ENCODE measurements at regions not wholly inside any gene's neighbourhood (a gene's known extent, or its start where the extent isn't known, plus 50 kb on each side); places are given as distances from the start of the nearest gene placed in this dataset.
"Not testable (repeated sequence)": the region's sequence is repeated elsewhere in the genome, so short reads cannot be mapped to it uniquely, and the experiment has no call there.

DNA sequence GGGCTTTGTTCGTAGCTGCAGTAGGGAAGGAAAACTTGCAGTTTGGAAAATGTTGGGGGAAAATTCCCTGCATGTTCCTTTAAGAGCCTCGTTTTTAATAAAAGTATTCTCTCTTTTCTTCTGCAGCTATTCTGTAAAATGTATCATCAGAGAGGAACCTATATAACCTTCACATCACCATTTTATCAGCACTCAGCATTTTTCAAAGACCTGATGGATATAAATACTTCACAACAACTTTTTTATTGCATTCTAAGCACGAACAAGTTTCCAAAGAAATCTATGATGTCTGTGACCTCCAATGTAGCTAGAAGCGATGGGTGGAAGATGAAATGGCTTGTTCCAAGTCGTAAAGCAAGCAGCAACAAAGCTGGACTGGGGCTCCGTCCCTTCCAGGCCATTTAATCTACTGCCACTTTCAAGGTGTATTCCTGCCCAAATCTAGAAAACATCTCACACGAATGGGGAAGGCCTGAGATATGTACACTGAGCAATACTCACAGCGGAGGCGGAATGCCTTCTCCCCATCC is 84.0 kb downstream of the NSUN2 start:
- Mint-ChIP-seq H3K27ac (no peak overlapping the region), H3K36me3 (no peaks in the 10 kb centered on the region), H3K27me3 (peaks cover 0 to 27% (median 10%) of the 10 kb centered on the region in 5 donors), H3K9me3 (no peaks in the 10 kb centered on the region), H3K4me1 (no peaks in the 10 kb centered on the region), H3K4me3 (no peak overlapping the region)
- no peak for DNase-seq
- no peak for ATAC-seq
- POLR2A ChIA-PET = no interaction called here

DNA sequence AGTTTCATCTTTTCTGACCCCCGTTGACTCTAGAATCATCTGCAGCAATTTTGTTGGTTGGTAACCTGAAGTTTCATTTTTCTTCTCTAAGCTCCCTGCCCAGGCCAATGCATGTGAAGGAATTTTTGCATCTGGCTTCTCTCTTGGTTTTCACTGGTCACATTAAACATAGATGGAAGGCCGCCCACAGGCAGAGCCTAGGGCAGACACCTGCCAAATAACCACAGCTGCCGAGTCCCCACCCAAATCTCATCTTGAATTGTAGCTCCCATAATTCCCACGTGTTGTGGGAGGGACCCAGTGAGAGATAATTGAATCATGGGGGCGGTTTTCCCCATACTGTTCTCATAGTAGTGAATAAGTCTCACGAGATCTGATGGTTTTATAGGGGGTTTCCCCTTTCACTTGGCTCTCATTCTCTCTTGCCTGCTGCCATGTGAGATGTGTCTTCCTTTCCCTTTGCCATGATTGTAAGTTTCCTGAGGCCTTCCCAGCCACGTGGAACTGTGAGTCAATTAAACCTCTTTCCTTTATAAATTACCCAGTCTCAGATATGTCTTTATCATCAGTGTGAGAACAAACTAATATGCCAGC is 84.8 kb downstream of the NSUN2 start:
- ATAC-seq, POLR2A ChIA-PET, H3K4me3 Mint-ChIP-seq, DNase-seq, H3K4me1 Mint-ChIP-seq, H3K9me3 Mint-ChIP-seq, H3K36me3 Mint-ChIP-seq: not testable (repeated sequence)
- peak overlapping the region in 1 of 10 donors; percentile 16 for H3K27ac Mint-ChIP-seq
- H3K27me3 Mint-ChIP-seq = peaks cover 0 to 24% (median 7%) of the 10 kb centered on the region in 5 donors

DNA sequence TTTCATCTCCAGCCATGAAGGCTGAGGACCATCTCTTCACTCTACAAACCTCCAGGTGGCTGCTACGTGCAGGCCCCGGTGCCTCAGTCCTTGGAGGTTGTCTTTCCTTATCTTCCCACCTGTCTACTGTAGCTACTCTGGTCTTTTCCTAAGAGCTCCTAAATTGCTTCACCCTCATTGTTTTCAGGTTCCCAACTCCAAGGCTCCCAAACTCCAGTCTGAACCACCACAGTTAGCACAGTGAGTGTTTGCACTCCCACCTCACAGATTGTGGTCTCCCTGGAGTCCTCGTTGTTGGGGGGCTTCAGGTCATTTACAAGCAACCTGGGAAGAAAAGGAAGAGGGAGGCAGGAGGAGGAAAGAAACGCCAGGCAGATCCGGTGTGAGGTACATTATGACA is 85.3 kb downstream of the NSUN2 start:
- H3K36me3 Mint-ChIP-seq = no peaks in the 10 kb centered on the region
- POLR2A ChIA-PET = no interaction called here
- peaks cover 0 to 20% (median 7%) of the 10 kb centered on the region in 5 donors for H3K27me3 Mint-ChIP-seq
- no peaks in the 10 kb centered on the region for H3K9me3 Mint-ChIP-seq
- H3K4me1 Mint-ChIP-seq = no peaks in the 10 kb centered on the region
- peak overlapping the region in 1 of 10 donors; percentile 3 for H3K27ac Mint-ChIP-seq
- no peak for ATAC-seq
- H3K4me3 Mint-ChIP-seq = no peak overlapping the region
- no peak for DNase-seq

DNA sequence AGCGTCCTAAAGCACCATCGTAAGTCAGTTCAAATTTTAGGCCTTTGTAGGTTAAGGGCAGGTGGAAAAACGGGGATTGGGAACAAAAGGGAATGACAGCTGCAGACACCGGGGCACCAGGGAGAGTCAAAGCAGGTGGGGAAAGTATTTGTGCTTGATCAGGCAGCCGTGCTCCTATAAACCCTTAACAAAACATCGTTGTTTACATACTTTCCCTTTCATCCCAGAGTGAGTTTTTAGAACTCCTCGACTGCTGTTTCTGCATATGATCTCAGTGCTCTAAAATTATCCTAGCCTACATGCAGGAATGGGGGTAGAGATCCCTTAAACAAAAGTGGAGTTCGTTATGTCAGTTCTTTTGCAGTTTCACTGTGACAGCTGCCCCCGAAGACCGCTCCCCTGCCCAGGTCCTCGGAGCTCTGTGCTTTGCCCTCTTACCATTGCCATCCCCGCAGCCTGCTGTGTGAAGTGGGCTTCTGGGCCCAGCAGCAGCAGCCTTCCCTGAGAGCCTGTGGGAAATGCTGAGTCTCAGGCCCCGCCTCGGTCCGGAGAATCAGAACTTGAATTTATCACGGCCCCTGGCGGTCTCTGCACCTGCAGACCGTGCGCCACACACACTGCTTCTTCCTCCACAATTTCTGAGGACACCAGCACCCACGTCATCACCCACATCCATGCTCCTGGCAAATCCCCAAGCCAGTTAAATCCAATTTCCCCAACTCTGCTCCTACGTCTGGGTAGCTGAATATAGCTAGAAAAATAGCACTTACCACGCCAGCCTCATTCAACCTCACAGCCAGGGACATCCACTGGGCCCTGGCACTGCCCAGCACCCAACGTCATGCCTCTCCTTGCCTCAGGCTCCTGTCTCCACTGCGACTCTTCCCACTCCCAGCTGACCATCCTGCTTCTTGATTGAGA is 86.8 kb downstream of the NSUN2 start:
- POLR2A ChIA-PET = no interaction called here
- Mint-ChIP-seq H3K4me1 (no peaks in the 10 kb centered on the region), H3K9me3 (no peaks in the 10 kb centered on the region), H3K36me3 (no peaks in the 10 kb centered on the region), H3K4me3 (no peak overlapping the region), H3K27ac (no peak overlapping the region), H3K27me3 (peaks cover 0 to 20% (median 7%) of the 10 kb centered on the region in 5 donors)
- no peak for ATAC-seq
- no peak for DNase-seq

DNA sequence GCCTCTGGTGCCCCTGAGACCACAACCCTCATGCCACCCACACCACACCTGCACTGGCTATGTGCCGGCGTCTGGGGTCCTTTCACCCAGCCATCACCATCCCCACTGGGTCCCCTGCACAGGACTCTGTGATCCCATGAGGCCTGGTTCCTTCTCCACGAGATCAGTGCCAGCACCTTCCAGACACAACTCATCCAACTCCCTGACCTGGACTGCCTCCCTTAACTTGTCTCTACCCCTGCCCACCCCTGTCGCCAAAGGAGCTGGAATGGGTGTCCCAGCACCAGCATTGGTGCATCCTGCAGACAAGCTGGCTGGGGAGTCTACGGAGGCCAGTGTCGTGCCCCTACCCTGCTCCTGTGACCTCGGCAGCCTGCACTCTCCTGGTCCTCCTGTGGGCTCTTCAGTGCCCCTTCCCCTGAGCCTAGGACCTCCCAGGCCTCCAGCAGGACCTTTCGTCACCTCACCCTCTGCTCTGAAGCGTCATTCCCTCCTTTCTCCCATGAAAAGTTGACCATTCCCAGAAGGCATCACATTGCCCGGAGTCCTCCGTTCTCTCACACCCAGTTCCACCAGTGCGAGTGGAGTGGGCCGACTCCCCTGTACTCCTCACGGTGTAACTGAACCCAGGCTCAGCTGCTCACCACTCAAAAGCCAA is 87.7 kb downstream of the NSUN2 start:
- no peak for DNase-seq
- H3K9me3 Mint-ChIP-seq = no peaks in the 10 kb centered on the region

DNA sequence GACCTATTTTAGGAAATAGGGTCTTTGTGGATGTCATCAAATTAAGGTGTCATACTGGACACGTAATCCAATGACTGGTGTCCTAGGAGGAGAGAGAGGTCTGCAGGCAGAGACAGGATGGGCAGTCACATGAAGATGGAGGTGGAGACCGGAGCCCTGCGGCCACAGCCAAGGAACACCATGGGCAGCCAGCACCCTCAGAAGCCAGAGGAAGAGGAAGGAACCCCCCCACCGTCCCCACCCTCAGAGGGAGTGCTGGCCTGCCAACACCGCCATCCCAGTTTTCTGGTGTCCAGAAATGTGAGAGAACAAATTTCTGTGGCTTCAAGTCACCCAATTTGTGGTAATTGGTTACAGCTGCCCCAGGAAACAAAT is 88.3 kb downstream of the NSUN2 start:
- no peak overlapping the region for H3K27ac Mint-ChIP-seq

More for the DNA sequence above, 87.7 kb downstream of the NSUN2 start:
- no peak overlapping the region for H3K27ac Mint-ChIP-seq
- POLR2A ChIA-PET = no interaction called here
- no peaks in the 10 kb centered on the region for H3K4me1 Mint-ChIP-seq
- no peaks in the 10 kb centered on the region for H3K36me3 Mint-ChIP-seq
- H3K4me3 Mint-ChIP-seq = no peak overlapping the region
- H3K27me3 Mint-ChIP-seq = peaks cover 2 to 24% (median 7%) of the 10 kb centered on the region in 5 donors
- ATAC-seq = no peak

More for the DNA sequence above, 88.3 kb downstream of the NSUN2 start:
- ATAC-seq (no peak), DNase-seq (no peak)
- no peaks in the 10 kb centered on the region for H3K9me3 Mint-ChIP-seq
- POLR2A ChIA-PET = no interaction called here
- H3K36me3 Mint-ChIP-seq = no peaks in the 10 kb centered on the region
- no peaks in the 10 kb centered on the region for H3K4me1 Mint-ChIP-seq
- H3K4me3 Mint-ChIP-seq = no peak overlapping the region
- H3K27me3 Mint-ChIP-seq = peaks cover 2 to 24% (median 7%) of the 10 kb centered on the region in 5 donors
